ENCODE measurements at regions not wholly inside any gene's neighbourhood (a gene's known extent, or its start where the extent isn't known, plus 50 kb on each side); places are given as distances from the start of the nearest gene placed in this dataset.

- Histone ChIP-seq H3K4me1 (replicated peaks) (no peaks in the 10 kb centered on the region), H3K27me3 (replicated peaks) (no peaks in the 10 kb centered on the region), H3K9me3 (replicated peaks) (no peaks in the 10 kb centered on the region), H3K27ac (no peak overlapping the region), H3K4me3 (no peak overlapping the region), H3K36me3 (no peaks in the 10 kb centered on the region)
- DNase-seq (ENCODE audit: low read depth in 1 of 2, low spot score in 2 of 2), result no peak
Measured at GRCh38 chr5:67381236-67381880, 184.8 kb upstream of the CD180 start.

GRCh38 chr5:67380431-67380830 is 183.8 kb upstream of the CD180 start:
- H3K27me3 ChIP-seq (replicated peaks), result no peaks in the 10 kb centered on the region
- H3K36me3 ChIP-seq, result no peaks in the 10 kb centered on the region
- no peaks in the 10 kb centered on the region for H3K4me1 ChIP-seq (replicated peaks)
- no peaks in the 10 kb centered on the region for H3K9me3 ChIP-seq (replicated peaks)
- no peak overlapping the region for H3K4me3 ChIP-seq
- DNase-seq (ENCODE audit: low read depth in 1 of 2, low spot score in 2 of 2), result no peak
- H3K27ac ChIP-seq, result no peak overlapping the region

GRCh38 chr5:67379753-67380152 is 183.2 kb upstream of the CD180 start:
- Histone ChIP-seq H3K27me3 (replicated peaks) (no peaks in the 10 kb centered on the region), H3K27ac (no peak overlapping the region), H3K4me1 (replicated peaks) (no peaks in the 10 kb centered on the region), H3K36me3 (no peaks in the 10 kb centered on the region), H3K9me3 (replicated peaks) (no peaks in the 10 kb centered on the region), H3K4me3 (no peak overlapping the region)
- no peak for DNase-seq (ENCODE audit: low read depth in 1 of 2, low spot score in 2 of 2)

GRCh38 chr5:67378256-67378655 is 181.7 kb upstream of the CD180 start:
- Histone ChIP-seq H3K27me3 (replicated peaks) (no peaks in the 10 kb centered on the region), H3K36me3 (no peaks in the 10 kb centered on the region), H3K4me3 (no peak overlapping the region), H3K27ac (no peak overlapping the region), H3K4me1 (replicated peaks) (no peaks in the 10 kb centered on the region), H3K9me3 (replicated peaks) (no peaks in the 10 kb centered on the region)
- DNase-seq (ENCODE audit: low read depth in 1 of 2, low spot score in 2 of 2), result no peak

- H3K36me3 ChIP-seq, result no peaks in the 10 kb centered on the region
- no peak overlapping the region for H3K27ac ChIP-seq
- no peaks in the 10 kb centered on the region for H3K9me3 ChIP-seq (replicated peaks)
- no peaks in the 10 kb centered on the region for H3K4me1 ChIP-seq (replicated peaks)
- no peak for DNase-seq (ENCODE audit: low read depth in 1 of 2, low spot score in 2 of 2)
- H3K4me3 ChIP-seq, result no peak overlapping the region
- no peaks in the 10 kb centered on the region for H3K27me3 ChIP-seq (replicated peaks)
Measured at GRCh38 chr5:67377631-67378030, 181.0 kb upstream of the CD180 start.

GRCh38 chr5:67375606-67376005 is 179.0 kb upstream of the CD180 start:
- no peak for DNase-seq (ENCODE audit: low read depth in 1 of 2, low spot score in 2 of 2)
- Histone ChIP-seq H3K27me3 (replicated peaks) (no peaks in the 10 kb centered on the region), H3K9me3 (replicated peaks) (no peaks in the 10 kb centered on the region), H3K36me3 (no peaks in the 10 kb centered on the region), H3K4me3 (no peak overlapping the region), H3K27ac (no peak overlapping the region), H3K4me1 (replicated peaks) (no peaks in the 10 kb centered on the region)

- Histone ChIP-seq H3K4me1 (replicated peaks) (no peaks in the 10 kb centered on the region), H3K27ac (no peak overlapping the region), H3K9me3 (replicated peaks) (no peaks in the 10 kb centered on the region), H3K36me3 (no peaks in the 10 kb centered on the region), H3K27me3 (replicated peaks) (no peaks in the 10 kb centered on the region), H3K4me3 (no peak overlapping the region)
- no peak for DNase-seq (ENCODE audit: low read depth in 1 of 2, low spot score in 2 of 2)
Measured at GRCh38 chr5:67374378-67374777, 177.8 kb upstream of the CD180 start.

GRCh38 chr5:67373518-67373917 is 176.9 kb upstream of the CD180 start:
- H3K4me3 ChIP-seq, result no peak overlapping the region
- no peak overlapping the region for H3K27ac ChIP-seq
- H3K9me3 ChIP-seq (replicated peaks), result no peaks in the 10 kb centered on the region
- no peaks in the 10 kb centered on the region for H3K27me3 ChIP-seq (replicated peaks)
- no peak for DNase-seq (ENCODE audit: low read depth in 1 of 2, low spot score in 2 of 2)
- no peaks in the 10 kb centered on the region for H3K36me3 ChIP-seq
- no peaks in the 10 kb centered on the region for H3K4me1 ChIP-seq (replicated peaks)

GRCh38 chr5:67372887-67373286 is 176.3 kb upstream of the CD180 start:
- no peak overlapping the region for H3K4me3 ChIP-seq
- no peak for DNase-seq (ENCODE audit: low read depth in 1 of 2, low spot score in 2 of 2)
- no peaks in the 10 kb centered on the region for H3K4me1 ChIP-seq (replicated peaks)
- no peak overlapping the region for H3K27ac ChIP-seq
- no peaks in the 10 kb centered on the region for H3K27me3 ChIP-seq (replicated peaks)
- no peaks in the 10 kb centered on the region for H3K36me3 ChIP-seq
- H3K9me3 ChIP-seq (replicated peaks), result no peaks in the 10 kb centered on the region

- Histone ChIP-seq H3K4me3 (no peak overlapping the region), H3K36me3 (no peaks in the 10 kb centered on the region), H3K27me3 (replicated peaks) (no peaks in the 10 kb centered on the region), H3K4me1 (replicated peaks) (no peaks in the 10 kb centered on the region), H3K27ac (no peak overlapping the region), H3K9me3 (replicated peaks) (no peaks in the 10 kb centered on the region)
- DNase-seq (ENCODE audit: low read depth in 1 of 2, low spot score in 2 of 2), result no peak
Measured at GRCh38 chr5:67371924-67372323, 175.3 kb upstream of the CD180 start.

GRCh38 chr5:67366691-67367395 is 170.2 kb upstream of the CD180 start:
- no peak overlapping the region for H3K4me3 ChIP-seq

GRCh38 chr5:67366276-67366675 is 169.7 kb upstream of the CD180 start:
- Histone ChIP-seq H3K27ac (no peak overlapping the region), H3K9me3 (replicated peaks) (no peaks in the 10 kb centered on the region), H3K36me3 (no peaks in the 10 kb centered on the region), H3K4me1 (replicated peaks) (no peaks in the 10 kb centered on the region), H3K4me3 (no peak overlapping the region), H3K27me3 (replicated peaks) (no peaks in the 10 kb centered on the region)
- DNase-seq (ENCODE audit: low read depth in 1 of 2, low spot score in 2 of 2), result no peak

More at GRCh38 chr5:67366691-67367395, 170.2 kb upstream of the CD180 start:
- no peak for DNase-seq (ENCODE audit: low read depth in 1 of 2, low spot score in 2 of 2)
- no peaks in the 10 kb centered on the region for H3K4me1 ChIP-seq (replicated peaks)
- no peaks in the 10 kb centered on the region for H3K9me3 ChIP-seq (replicated peaks)
- no peaks in the 10 kb centered on the region for H3K36me3 ChIP-seq
- no peak overlapping the region for H3K27ac ChIP-seq
- no peaks in the 10 kb centered on the region for H3K27me3 ChIP-seq (replicated peaks)

GRCh38 chr5:67364381-67364970 is 167.9 kb upstream of the CD180 start:
- H3K4me1 ChIP-seq (replicated peaks), result no peaks in the 10 kb centered on the region
- H3K4me3 ChIP-seq, result no peak overlapping the region
- H3K27ac ChIP-seq, result no peak overlapping the region
- H3K36me3 ChIP-seq, result no peaks in the 10 kb centered on the region
- no peak for DNase-seq (ENCODE audit: low read depth in 1 of 2, low spot score in 2 of 2)
- no peaks in the 10 kb centered on the region for H3K27me3 ChIP-seq (replicated peaks)
- H3K9me3 ChIP-seq (replicated peaks), result no peaks in the 10 kb centered on the region

GRCh38 chr5:67363963-67364362 is 167.4 kb upstream of the CD180 start:
- Histone ChIP-seq H3K36me3 (no peaks in the 10 kb centered on the region), H3K4me1 (replicated peaks) (no peaks in the 10 kb centered on the region), H3K27me3 (replicated peaks) (no peaks in the 10 kb centered on the region), H3K9me3 (replicated peaks) (no peaks in the 10 kb centered on the region), H3K4me3 (no peak overlapping the region), H3K27ac (no peak overlapping the region)
- no peak for DNase-seq (ENCODE audit: low read depth in 1 of 2, low spot score in 2 of 2)

All from SJSA1 (cell line).